K562 (cell line): ENCODE measurements at regions not wholly inside any gene's neighbourhood (a gene's known extent, or its start where the extent isn't known, plus 50 kb on each side); places are given as distances from the start of the nearest gene placed in this dataset.

Experiments used
- ATAC-seq: fragments of 200-7000 bp; cut with Tn5 transposase; 3 replicates; pipeline ENCODE4 v1.9.1; 2020; ENCODE audit warnings: moderate library complexity
- BruUV-seq: library from RNA; stranded (reverse); fragments of 400-500 nt; replicated peaks from 2 replicates; lab custom pipeline; 2021; lab: Mats Ljungman, UMichigan
- CTCF ChIA-PET: fragments of 300-600 bp; formaldehyde crosslinking; extraction: SDS; loops from one replicate; lab custom pipeline; 2021; ENCODE audit warnings: low intra/inter-chr PET ratio; lab: Yijun Ruan, JAX
- POLR2A ChIA-PET: fragments of 300-600, 350-650 bp; sonication (Branson Sonifier 250); formaldehyde crosslinking; extraction: SDS; loops from one replicate; lab custom pipeline; 2021; ENCODE audit warnings: antibody characterized with exemption, inconsistent platforms; lab: Yijun Ruan, JAX
- DNase-seq, 4 experiments: peaks; one replicate each; pipeline versions ENCODE4 v3.0.0 to v3.0.0-alpha.2; 2011 to 2018; ENCODE audit warnings: low spot score in 3 of 4, mixed read lengths in 3 of 4; ENCODE audit errors: extremely low read depth in 1 of 4
- FAIRE-seq: peaks from 2 replicates; lab custom pipeline; 2011; peaks lifted over from hg19 to GRCh38; lab: Jason Lieb, UNC
- H2AFZ ChIP-seq: 2 replicates; pipeline ENCODE4 v1.6.0; 2011; ENCODE audit warnings: low read depth, low read length, control low read depth, inconsistent platforms
- H3K27ac ChIP-seq: fragments of 200-600 bp; 3 replicates; pipeline ENCODE4 v1.8.0; 2011; ENCODE audit warnings: low read depth, mild to moderate bottlenecking, control low read depth, inconsistent platforms, low read length, moderate library complexity, mixed read lengths; ENCODE audit errors: extremely low read depth
- H3K27me3 ChIP-seq, 2 experiments: fragments of 300-600 bp in 1 of 2; 2 replicates in 1 of 2; 3 replicates in 1 of 2; pipeline versions ENCODE4 v1.6.0 to v1.8.0; 2011; ENCODE audit warnings: inconsistent platforms in 2 of 2, low read length in 2 of 2, mild to moderate bottlenecking in 1 of 2, mixed read lengths in 1 of 2, moderate library complexity in 1 of 2; ENCODE audit not compliant: control insufficient read depth in 2 of 2, insufficient read depth in 2 of 2
- H3K36me3 ChIP-seq: fragments of 300-600 bp; 3 replicates; pipeline ENCODE4 v1.8.0; 2011; ENCODE audit warnings: mild to moderate bottlenecking, low read length, inconsistent platforms; ENCODE audit not compliant: control insufficient read depth, insufficient read depth
- H3K4me1 ChIP-seq, 2 experiments: fragments of 200-600 bp in 1 of 2; replicated peaks in 1 of 2; 2 replicates in 1 of 2; 3 replicates in 1 of 2; pipeline versions ENCODE4 v1.5.1 to v1.8.0; 2011; ENCODE audit warnings: inconsistent platforms in 2 of 2, low read length in 2 of 2, mild to moderate bottlenecking in 1 of 2, mixed read lengths in 1 of 2, moderate library complexity in 1 of 2; ENCODE audit not compliant: control insufficient read depth in 2 of 2, insufficient read depth in 2 of 2
- H3K4me2 ChIP-seq: 2 replicates; pipeline ENCODE4 v1.6.1; 2011; ENCODE audit warnings: low read length, control low read depth, inconsistent platforms, mixed read lengths; ENCODE audit not compliant: insufficient read depth
- H3K4me3 ChIP-seq: fragments of 200-600 bp; sonication (generic), shearing (Covaris generic); 2 replicates; pipeline ENCODE4 v1.5.1; 2016; ENCODE audit warnings: control low read depth, inconsistent platforms
- H3K79me2 ChIP-seq: fragments of 200-600 bp; 3 replicates; pipeline ENCODE4 v1.8.0; 2011; ENCODE audit warnings: low read length, inconsistent platforms; ENCODE audit not compliant: control insufficient read depth, insufficient read depth
- H3K9ac ChIP-seq, 2 experiments: 2 replicates each; pipeline versions ENCODE4 v1.6.0 to v1.6.1; 2011; ENCODE audit warnings: low read depth in 2 of 2, low read length in 2 of 2, control low read depth in 1 of 2, inconsistent platforms in 1 of 2, mild to moderate bottlenecking in 1 of 2, mixed read lengths in 1 of 2; ENCODE audit not compliant: insufficient read depth in 1 of 2
- H3K9me1 ChIP-seq: one replicate; pipeline ENCODE4 v1.6.0; 2011; ENCODE audit warnings: inconsistent platforms, mild to moderate bottlenecking, low read length, moderate library complexity; ENCODE audit not compliant: control insufficient read depth, insufficient read depth
- H3K9me3 ChIP-seq: replicated peaks from 2 replicates; pipeline ENCODE4 v1.5.1; 2011; ENCODE audit warnings: low read depth, low read length, inconsistent platforms; ENCODE audit not compliant: control insufficient read depth, insufficient read depth
- H4K20me1 ChIP-seq: replicated peaks from 2 replicates; pipeline ENCODE4 v1.6.1; 2011; ENCODE audit warnings: low read length, inconsistent platforms, mixed read lengths; ENCODE audit not compliant: control insufficient read depth, insufficient read depth
- ELF2 ChIP-seq: fragments of 250-450 bp; sonication (Bioruptor Pico); IDR thresholded peaks from 2 replicates; pipeline ENCODE4 v1.5.0; 2021; ENCODE audit warnings: mild to moderate bottlenecking
- ETV5 ChIP-seq: sonication (generic); formaldehyde crosslinking; IDR thresholded peaks from 2 replicates; pipeline ENCODE4 v1.4.0; 2020; ENCODE audit warnings: low read depth, mild to moderate bottlenecking, missing genetic modification reagents
- NFATC3 ChIP-seq: fragments of 450-650 bp; IDR thresholded peaks from 2 replicates; pipeline ENCODE4 v1.6.1; 2017; ENCODE audit warnings: mild to moderate bottlenecking
- REST ChIP-seq, 2 experiments: fragments of 450-650 bp; formaldehyde crosslinking in 1 of 2; IDR thresholded peaks; 2 replicates each; pipeline versions ENCODE4 v1.4.0 to v1.6.1; 2014 to 2020; ENCODE audit warnings: mild to moderate bottlenecking in 2 of 2, borderline replicate concordance in 1 of 2, low read depth in 1 of 2
- RNF219 ChIP-seq: fragments of 250-450 bp; sonication (Bioruptor Pico); IDR thresholded peaks from 2 replicates; pipeline ENCODE4 v1.5.0; 2022; ENCODE audit warnings: mild to moderate bottlenecking
- THRB ChIP-seq: fragments of 450-650 bp; formaldehyde crosslinking; conservative IDR thresholded peaks from 2 replicates; pipeline ENCODE4 v1.4.0; 2022; ENCODE audit warnings: mild to moderate bottlenecking, missing genetic modification characterization
- ZFP36 ChIP-seq: fragments of 150-350 bp; IDR thresholded peaks from 2 replicates; pipeline ENCODE4 v1.6.1; 2018; ENCODE audit warnings: low read length, low read depth; ENCODE audit not compliant: partially characterized antibody
- ZNF311 ChIP-seq: fragments of 250-450 bp; sonication (Bioruptor Pico); IDR thresholded peaks from 2 replicates; pipeline ENCODE4 v1.4.0; 2020; ENCODE audit warnings: mild to moderate bottlenecking, moderate library complexity
- ZNF395 ChIP-seq: fragments of 200-800 bp; sonication (Bioruptor generic); IDR thresholded peaks from 2 replicates; pipeline ENCODE4 v1.6.1; 2017; ENCODE audit warnings: missing genetic modification characterization, missing compliant biosample characterization
- ZNF561 ChIP-seq: fragments of 450-650 bp; formaldehyde crosslinking; conservative IDR thresholded peaks from 2 replicates; pipeline ENCODE4 v1.4.0; 2020; ENCODE audit warnings: mild to moderate bottlenecking, moderate library complexity
- WGBS: fragments of 100-300 bp; shearing (Covaris generic); methylation state at CpG from one replicate; pipeline ENCODE4 v1.1.6; 2016; ENCODE audit warnings: low coverage, mixed read lengths; ENCODE audit not compliant: insufficient coverage; ENCODE audit errors: missing lambda C conversion rate; 5-methylcytosine and 5-hydroxymethylcytosine counted together
- in situ Hi-C: fragments of 300-500 bp; cut with MboI; formaldehyde crosslinking; loops from 4 replicates; pipeline ENCODE4 v1.15.0; 2018; ENCODE audit warnings: inconsistent platforms, mixed read lengths
- intact Hi-C: fragments of 100-400 bp; cut with micrococcal nuclease; formaldehyde crosslinking; loops from 2 replicates; pipeline ENCODE4 v1.14.2; 2022

- Histone ChIP-seq H3K4me1 (no peaks in the 10 kb centered on the region), H4K20me1 (no peaks in the 10 kb centered on the region), H3K27ac (no peak overlapping the region), H3K79me2 (no peaks in the 10 kb centered on the region), H3K4me3 (no peak overlapping the region), H3K27me3 (no peaks in the 10 kb centered on the region), H2AFZ (no peak overlapping the region), H3K36me3 (no peaks in the 10 kb centered on the region), H3K9me3 (peaks cover 1% of the 10 kb centered on the region; the same call in 1 of the 2 replicates), H3K9ac (no peak overlapping the region), H3K9me1 (no peaks in the 10 kb centered on the region), H3K4me2 (no peak overlapping the region)
- DNase-seq (no peak), ATAC-seq (no peak), FAIRE-seq (no peak)
- 4% methylated on average over 16 of the region's 19 CpGs for WGBS
- BruUV-seq: no TSS peak
- in situ Hi-C loops (no loop called here), intact Hi-C loops (no loop called here)
- CTCF ChIA-PET: no interaction called here
- POLR2A ChIA-PET: no interaction called here
- TF ChIP-seq REST (IDR thresholded peaks at IDR 0.05; ENCODE audit: borderline replicate concordance) (no peak), REST (CRISPR knock-in tag; IDR thresholded peaks at IDR 0.05; ENCODE audit: low read depth) (no peak), NFATC3 (no peak), ZNF561 (CRISPR knock-in tag) (no peak), ETV5 (CRISPR knock-in tag) (no peak), THRB (CRISPR knock-in tag) (no peak), ZNF311 (CRISPR knock-in tag) (no peak), ZFP36 (no peak), RNF219 (CRISPR knock-in tag) (no peak), ELF2 (CRISPR knock-in tag) (no peak), ZNF395 (CRISPR knock-in tag) (no peak)
These were observed 370.2 kb downstream of the CMPK2 start for GRCh38 chr2:6495466-6495865.
